HCT116 (cell line): ENCODE measurements at regions not wholly inside any gene's neighbourhood (a gene's known extent, or its start where the extent isn't known, plus 50 kb on each side); places are given as distances from the start of the nearest gene placed in this dataset.

Source experiments
- CTCF ChIP-seq, 3 experiments: fragments of 200-600 bp in 1 of 3; sonication (generic) in 1 of 3; IDR thresholded peaks in 2 of 3; conservative IDR thresholded peaks in 1 of 3; 2 replicates each; pipeline ENCODE4 v1.5.1; 2012 to 2017; ENCODE audit warnings: low read depth in 2 of 3, low read length in 2 of 3, antibody characterized with exemption in 1 of 3, borderline replicate concordance in 1 of 3, control low read depth in 1 of 3, mild to moderate bottlenecking in 1 of 3, mixed read lengths in 1 of 3, mixed run types in 1 of 3, moderate library complexity in 1 of 3; ENCODE audit not compliant: insufficient read depth in 1 of 3
- JUND ChIP-seq: IDR thresholded peaks from 2 replicates; pipeline ENCODE4 v1.6.1; 2012
- POLR2A ChIP-seq: IDR thresholded peaks from 2 replicates; pipeline ENCODE4 v1.7.0; 2011; ENCODE audit warnings: borderline replicate concordance; ENCODE audit not compliant: insufficient read depth, insufficient read length; ENCODE audit errors: extremely low read depth
- POLR2AphosphoS5 ChIP-seq: IDR thresholded peaks from 2 replicates; pipeline ENCODE4 v1.6.1; 2011; ENCODE audit warnings: mild to moderate bottlenecking, low read depth, low read length, moderate library complexity
- RAD21 ChIP-seq: IDR thresholded peaks from 2 replicates; pipeline ENCODE4 v1.6.1; 2012; ENCODE audit warnings: low read depth, mild to moderate bottlenecking
- REST ChIP-seq: IDR thresholded peaks from 2 replicates; pipeline ENCODE4 v1.6.1; 2012; ENCODE audit warnings: low read depth
- YY1 ChIP-seq: IDR thresholded peaks from 2 replicates; pipeline ENCODE4 v1.6.1; 2011; ENCODE audit warnings: low read length, low read depth, moderate library complexity, mild to moderate bottlenecking; ENCODE audit not compliant: insufficient replicate concordance; ENCODE audit errors: extremely low read depth
- ZNF274 ChIP-seq: fragments of 200-500 bp; sonication (Bioruptor generic); IDR thresholded peaks from 2 replicates; pipeline ENCODE4 v1.6.1; 2014; ENCODE audit warnings: mild to moderate bottlenecking, low read depth, low read length, inconsistent platforms

GRCh38 chr10:34024282-34024681, 689.8 kb upstream of the NRP1 start:
- no peak for TF ChIP-seq REST
- TF ChIP-seq RAD21 = no peak
- TF ChIP-seq JUND = no peak
- TF ChIP-seq POLR2AphosphoS5 = no peak
- no peak for TF ChIP-seq CTCF (IDR thresholded peaks at IDR 0.05 in 2 of 3, conservative IDR thresholded peaks at IDR 0.05 in 1 of 3; ENCODE audit: borderline replicate concordance in 1 of 3, insufficient read depth in 1 of 3, low read depth in 2 of 3, low read length in 2 of 3)
- TF ChIP-seq POLR2A = no peak
- no peak for TF ChIP-seq YY1
- TF ChIP-seq ZNF274 = no peak
